ENCODE measurements at regions not wholly inside any gene's neighbourhood (a gene's known extent, or its start where the extent isn't known, plus 50 kb on each side); places are given as distances from the start of the nearest gene placed in this dataset.

DNA sequence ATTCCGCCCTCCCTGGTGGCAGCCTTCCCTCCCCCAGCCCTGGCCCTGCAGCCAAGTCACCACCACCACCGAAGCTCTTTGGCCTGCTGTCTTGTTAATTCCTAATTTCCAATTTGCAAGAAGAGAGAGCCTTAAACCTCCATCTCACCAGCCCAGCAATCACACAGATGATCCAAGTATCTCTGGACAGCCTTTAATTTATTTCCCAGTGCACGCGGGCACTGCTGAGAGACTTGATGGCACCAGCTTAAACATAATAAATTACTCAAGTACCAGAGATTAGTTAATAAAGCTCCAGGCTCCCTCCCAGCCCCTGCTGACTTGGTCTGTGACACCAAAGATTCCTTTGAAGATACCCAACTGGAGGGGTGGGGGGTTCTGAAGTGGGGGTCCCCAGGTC lies 494.7 kb downstream of the BUD13 start:
- Mint-ChIP-seq H3K36me3 (no peaks in the 10 kb centered on the region), H3K27me3 (peaks cover 13 to 24% (median 18%) of the 10 kb centered on the region in 3 donors), H3K4me1 (no peaks in the 10 kb centered on the region), H3K9me3 (peaks cover 0 to 2% (median 0%) of the 10 kb centered on the region in 7 donors), H3K4me3 (no peak overlapping the region), H3K27ac (no peak overlapping the region)
- DNase-seq = no peak
- no peak for ATAC-seq (ENCODE audit: low read depth in 2 of 2)

DNA sequence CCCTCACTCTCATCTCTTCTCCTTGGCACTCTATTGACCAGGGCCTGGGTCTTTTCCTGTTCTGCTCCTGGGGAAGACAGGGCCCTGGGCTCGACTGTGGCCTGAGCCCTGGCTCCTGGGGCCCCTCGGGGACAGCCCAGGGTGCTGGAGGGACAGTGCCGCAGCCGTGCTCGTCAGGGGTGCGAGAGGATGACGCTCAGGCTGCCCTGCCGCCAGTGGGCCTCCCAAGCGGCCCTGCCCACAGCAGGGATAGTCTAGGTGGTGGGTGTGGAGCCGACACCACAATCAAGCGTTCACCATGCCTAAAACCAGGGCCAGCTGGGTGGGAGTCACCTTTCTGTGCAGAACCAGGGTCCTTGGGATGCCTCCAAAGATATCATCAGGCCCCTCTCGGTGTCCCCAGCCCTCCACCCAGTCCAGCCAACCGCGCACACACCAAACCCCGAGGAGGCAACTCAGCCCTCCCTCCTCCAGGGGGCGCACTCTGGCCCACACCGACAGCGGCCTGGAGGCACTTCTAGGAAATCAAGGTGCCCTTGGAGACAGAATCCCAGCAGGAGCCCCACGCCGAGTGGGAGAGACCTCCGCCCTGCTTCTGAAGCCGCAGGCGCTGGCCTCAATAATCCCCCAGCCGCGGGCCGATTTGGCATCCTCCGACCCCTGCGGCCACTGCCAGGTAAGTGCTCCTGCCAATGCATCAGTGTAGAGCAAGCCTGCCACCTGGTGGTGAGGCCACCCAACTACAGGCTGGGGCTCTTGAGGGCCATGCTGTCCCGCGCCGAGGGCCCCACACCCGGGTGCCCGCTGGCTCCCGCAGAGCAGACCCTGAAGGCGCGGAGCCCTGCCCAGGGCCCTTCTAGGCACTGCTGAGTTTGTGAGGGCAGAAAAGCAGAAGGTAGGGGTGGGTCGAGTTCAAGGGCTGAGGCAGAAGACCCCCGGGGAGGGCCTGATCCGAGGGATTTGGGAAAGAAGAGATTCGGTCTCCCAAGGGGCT lies 496.4 kb downstream of the BUD13 start:
- Mint-ChIP-seq H3K36me3 (no peaks in the 10 kb centered on the region), H3K4me3 (no peak overlapping the region), H3K27ac (no peak overlapping the region), H3K4me1 (no peaks in the 10 kb centered on the region), H3K27me3 (peaks cover 13 to 24% (median 18%) of the 10 kb centered on the region in 3 donors), H3K9me3 (peaks cover 0 to 2% (median 0%) of the 10 kb centered on the region in 7 donors)
- DNase-seq (peak; percentile 30), ATAC-seq (ENCODE audit: low read depth in 2 of 2) (peak in 1 of 2 donors; percentile 46)

DNA sequence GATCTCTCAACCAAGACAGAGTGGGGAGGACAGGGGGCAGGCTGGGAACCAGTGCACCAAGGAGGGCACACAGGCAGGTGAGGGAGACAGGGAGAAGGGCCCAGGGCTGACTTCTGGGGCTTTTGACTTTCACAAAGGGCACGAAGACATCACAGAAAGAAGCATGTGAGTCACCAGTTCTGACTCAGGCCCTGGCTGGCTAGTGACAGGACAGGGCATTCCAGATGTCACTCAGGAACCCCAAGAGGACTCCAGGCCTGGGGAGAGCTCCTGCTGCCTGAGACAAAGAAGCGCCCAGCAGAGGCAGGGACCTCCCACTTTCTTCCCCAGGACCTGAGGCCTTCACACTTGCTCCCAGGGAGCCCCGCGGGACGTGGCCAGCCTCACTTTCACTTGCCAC lies 497.2 kb downstream of the BUD13 start:
- H3K4me3 Mint-ChIP-seq = no peak overlapping the region
- H3K4me1 Mint-ChIP-seq = no peaks in the 10 kb centered on the region
- H3K27me3 Mint-ChIP-seq = peaks cover 13 to 24% (median 18%) of the 10 kb centered on the region in 3 donors
- H3K27ac Mint-ChIP-seq = no peak overlapping the region
- DNase-seq (no peak), ATAC-seq (ENCODE audit: low read depth in 2 of 2) (no peak)
- peaks cover 0 to 2% (median 0%) of the 10 kb centered on the region in 7 donors for H3K9me3 Mint-ChIP-seq
- H3K36me3 Mint-ChIP-seq = no peaks in the 10 kb centered on the region

DNA sequence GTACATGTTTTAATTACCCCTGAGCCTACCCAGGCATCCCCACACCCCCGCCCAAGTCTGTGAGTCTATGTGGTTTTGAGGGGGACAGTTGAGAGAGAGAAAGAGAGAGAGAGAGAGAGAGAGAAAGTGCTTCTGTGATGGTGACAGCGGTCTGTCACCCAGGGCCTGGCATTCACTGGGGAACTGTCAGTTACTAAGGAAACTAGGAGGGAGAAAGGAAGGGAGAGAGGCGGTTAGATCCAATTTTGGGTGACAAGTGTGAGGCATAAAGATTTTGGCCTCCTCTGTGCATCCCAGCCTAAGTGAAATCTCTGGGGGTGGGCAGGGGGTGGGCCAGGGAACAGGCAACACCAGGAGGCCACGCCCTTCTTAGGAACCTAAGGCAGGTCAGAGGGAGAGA lies 498.3 kb downstream of the BUD13 start:
- H3K27ac Mint-ChIP-seq = no peak overlapping the region

DNA sequence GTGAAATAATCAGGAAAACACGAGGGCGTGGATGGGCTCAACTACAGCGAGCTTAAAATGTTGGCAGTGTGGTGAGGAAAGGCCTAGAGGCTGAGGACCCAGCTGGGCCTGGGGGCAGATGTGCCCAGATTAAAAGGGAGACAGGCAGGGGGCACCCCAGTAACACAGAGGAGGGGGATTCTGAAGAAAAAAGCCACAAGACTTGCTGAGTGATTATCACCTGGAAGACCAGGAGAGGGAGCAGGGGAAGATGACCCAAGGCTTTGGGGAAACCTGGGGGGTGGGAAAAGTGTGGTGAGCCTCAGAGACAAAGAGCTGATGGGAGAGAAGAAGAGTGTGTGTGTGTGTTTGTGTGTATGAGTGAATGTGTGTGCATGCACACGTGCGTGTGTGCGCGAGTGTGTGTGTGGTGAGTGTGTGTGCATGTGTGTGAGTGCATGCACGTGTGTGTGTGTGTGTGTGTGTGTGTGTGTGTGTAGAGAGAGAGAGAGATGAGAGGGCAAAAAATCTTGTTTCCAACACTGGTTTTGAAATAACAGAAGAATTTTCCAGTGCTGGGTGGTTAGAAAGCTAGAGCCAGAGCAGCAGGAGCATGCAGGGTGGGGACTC lies 500.5 kb downstream of the BUD13 start:
- H3K27ac Mint-ChIP-seq = no peak overlapping the region
- H3K9me3 Mint-ChIP-seq = peaks cover 0 to under 1% (median 0%) of the 10 kb centered on the region in 7 donors
- H3K4me3 Mint-ChIP-seq = no peak overlapping the region
- ATAC-seq (ENCODE audit: low read depth in 2 of 2) = no peak
- DNase-seq = no peak
- peaks cover 0 to 18% (median 17%) of the 10 kb centered on the region in 3 donors for H3K27me3 Mint-ChIP-seq
- no peaks in the 10 kb centered on the region for H3K4me1 Mint-ChIP-seq
- H3K36me3 Mint-ChIP-seq = no peaks in the 10 kb centered on the region

More for the DNA sequence above, 498.3 kb downstream of the BUD13 start:
- Mint-ChIP-seq H3K4me1 (no peaks in the 10 kb centered on the region), H3K4me3 (no peak overlapping the region), H3K9me3 (peaks cover 0 to 2% (median 0%) of the 10 kb centered on the region in 7 donors), H3K27me3 (peaks cover 10 to 24% (median 18%) of the 10 kb centered on the region in 3 donors), H3K36me3 (no peaks in the 10 kb centered on the region)
- DNase-seq (no peak), ATAC-seq (ENCODE audit: low read depth in 2 of 2) (no peak)

DNA sequence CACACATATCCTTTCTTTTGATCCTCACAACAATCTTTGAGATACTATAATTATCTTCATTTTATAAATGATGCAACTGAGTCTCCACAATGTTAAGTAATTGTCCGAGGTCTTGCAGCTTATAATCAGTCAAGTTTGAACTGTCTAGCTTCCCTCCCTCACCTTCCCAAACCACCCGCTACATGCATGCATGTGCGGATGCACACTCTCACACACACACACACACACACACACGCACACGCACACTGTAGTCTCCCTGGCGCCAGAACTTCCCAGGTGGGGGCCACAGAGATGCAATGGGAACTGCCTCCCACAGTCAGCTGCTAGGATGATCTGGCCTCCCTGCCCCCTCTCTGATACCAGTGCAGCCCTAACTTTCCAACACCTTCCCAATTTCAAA lies 501.3 kb downstream of the BUD13 start:
- H3K27ac Mint-ChIP-seq = no peak overlapping the region
- H3K4me3 Mint-ChIP-seq = no peak overlapping the region
- ATAC-seq (ENCODE audit: low read depth in 2 of 2) (no peak), DNase-seq (no peak)
- no peaks in the 10 kb centered on the region for H3K9me3 Mint-ChIP-seq
- H3K36me3 Mint-ChIP-seq = no peaks in the 10 kb centered on the region
- peaks cover 0 to 18% (median 9%) of the 10 kb centered on the region in 3 donors for H3K27me3 Mint-ChIP-seq
- H3K4me1 Mint-ChIP-seq = no peaks in the 10 kb centered on the region

DNA sequence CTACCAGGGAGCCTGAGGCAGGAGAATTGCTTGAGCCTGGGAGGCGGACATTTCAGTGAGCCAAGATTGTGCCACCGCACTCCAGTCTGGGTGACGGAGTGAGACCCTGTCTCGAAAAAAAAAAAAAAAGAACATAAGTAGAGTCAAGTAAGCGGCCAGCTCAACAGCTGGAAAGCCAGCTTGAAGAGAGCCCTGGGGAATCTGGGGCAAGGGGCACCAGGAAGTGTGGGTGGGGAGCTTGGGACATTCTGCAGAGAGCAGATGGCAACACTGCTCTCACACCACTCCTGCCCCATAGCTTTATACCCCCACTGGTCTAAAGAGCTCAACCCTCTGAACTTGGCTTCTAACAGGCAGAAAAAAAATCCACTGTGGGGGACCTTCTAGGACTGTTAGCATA lies 505.6 kb downstream of the BUD13 start:
- ATAC-seq (ENCODE audit: low read depth in 2 of 2) (no peak), DNase-seq (no peak)
- H3K27ac Mint-ChIP-seq = no peak overlapping the region
- H3K4me3 Mint-ChIP-seq = no peak overlapping the region
- H3K4me1 Mint-ChIP-seq = no peaks in the 10 kb centered on the region
- H3K36me3 Mint-ChIP-seq = no peaks in the 10 kb centered on the region
- H3K9me3 Mint-ChIP-seq = peaks cover 0 to 7% (median 0%) of the 10 kb centered on the region in 7 donors
- peaks cover 5 to 15% (median 6%) of the 10 kb centered on the region in 3 donors for H3K27me3 Mint-ChIP-seq

DNA sequence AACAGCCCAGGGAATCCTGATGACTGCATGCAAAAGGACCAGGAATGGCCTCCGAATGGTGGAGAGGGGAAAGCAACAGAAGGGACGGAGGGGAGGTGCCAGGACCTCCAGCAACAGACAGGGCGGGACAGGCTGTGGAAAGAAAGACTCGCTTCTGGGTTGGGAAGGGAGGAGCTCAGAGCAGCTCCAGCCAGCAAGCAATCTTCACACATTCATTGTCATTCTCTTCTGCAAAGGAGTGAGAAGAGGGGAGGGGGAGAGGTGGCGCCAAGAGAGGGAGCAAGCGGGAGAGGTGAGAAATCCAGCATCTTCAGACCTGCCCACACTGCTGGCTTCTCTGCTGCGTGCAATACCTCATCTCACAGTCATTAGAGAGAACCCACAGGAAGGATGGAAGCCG lies 509.0 kb downstream of the BUD13 start:
- ATAC-seq (ENCODE audit: low read depth in 2 of 2) = no peak
- DNase-seq = no peak
- Mint-ChIP-seq H3K4me1 (no peaks in the 10 kb centered on the region), H3K4me3 (no peak overlapping the region), H3K9me3 (peaks cover 0 to 7% (median 2%) of the 10 kb centered on the region in 7 donors), H3K27me3 (peaks cover 9 to 21% (median 11%) of the 10 kb centered on the region in 3 donors), H3K36me3 (no peaks in the 10 kb centered on the region), H3K27ac (peak overlapping the region in 1 of 6 donors; percentile 28)

DNA sequence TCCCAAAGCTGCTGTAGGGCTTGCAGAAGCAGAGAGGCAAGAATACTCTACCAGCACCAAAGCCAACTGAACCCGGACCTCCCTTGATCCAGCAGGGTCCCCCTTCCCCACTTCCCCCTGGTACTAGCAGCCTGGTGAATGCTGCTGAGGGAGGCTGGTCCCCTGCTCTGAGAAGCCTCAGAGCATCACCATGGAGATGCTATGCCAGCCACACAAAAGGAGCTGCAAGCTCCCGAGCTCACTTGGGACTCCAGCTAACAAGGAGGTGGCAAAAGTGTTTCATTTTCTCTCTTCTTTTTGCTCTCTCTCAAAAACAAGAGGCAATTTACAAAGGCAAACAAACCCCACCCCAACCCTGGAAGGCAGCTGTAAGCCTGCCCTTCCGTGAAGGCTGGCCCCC lies 509.8 kb downstream of the BUD13 start:
- Mint-ChIP-seq H3K27ac (no peak overlapping the region), H3K27me3 (peaks cover 9 to 21% (median 11%) of the 10 kb centered on the region in 3 donors), H3K4me3 (no peak overlapping the region), H3K4me1 (no peaks in the 10 kb centered on the region), H3K36me3 (no peaks in the 10 kb centered on the region), H3K9me3 (peaks cover 0 to 7% (median 2%) of the 10 kb centered on the region in 7 donors)
- ATAC-seq (ENCODE audit: low read depth in 2 of 2) (no peak), DNase-seq (no peak)

DNA sequence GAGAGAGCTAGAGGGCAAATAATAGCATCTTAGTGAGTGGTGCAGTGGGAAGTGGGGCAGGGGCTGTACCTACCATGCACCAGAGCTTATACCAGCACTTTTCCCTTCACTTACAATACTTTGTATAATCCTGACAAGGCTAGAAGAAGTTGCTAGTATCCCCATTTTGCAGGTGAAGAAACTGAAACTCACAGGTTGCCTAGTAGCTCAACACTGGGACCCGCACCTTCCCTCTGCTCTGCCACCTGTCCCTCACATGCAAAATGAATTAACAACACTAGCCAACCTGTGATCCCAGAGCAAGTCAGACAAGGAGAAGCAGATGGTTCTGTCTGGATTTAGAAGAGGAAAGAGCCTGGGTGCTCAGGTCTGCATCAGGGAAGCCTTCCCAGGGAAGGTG lies 510.4 kb downstream of the BUD13 start:
- H3K27ac Mint-ChIP-seq = no peak overlapping the region
- DNase-seq = no peak
- ATAC-seq (ENCODE audit: low read depth in 2 of 2) = no peak
- peaks cover 9 to 21% (median 11%) of the 10 kb centered on the region in 3 donors for H3K27me3 Mint-ChIP-seq
- no peaks in the 10 kb centered on the region for H3K36me3 Mint-ChIP-seq
- H3K4me1 Mint-ChIP-seq = no peaks in the 10 kb centered on the region
- peaks cover 0 to 7% (median 2%) of the 10 kb centered on the region in 7 donors for H3K9me3 Mint-ChIP-seq
- no peak overlapping the region for H3K4me3 Mint-ChIP-seq

DNA sequence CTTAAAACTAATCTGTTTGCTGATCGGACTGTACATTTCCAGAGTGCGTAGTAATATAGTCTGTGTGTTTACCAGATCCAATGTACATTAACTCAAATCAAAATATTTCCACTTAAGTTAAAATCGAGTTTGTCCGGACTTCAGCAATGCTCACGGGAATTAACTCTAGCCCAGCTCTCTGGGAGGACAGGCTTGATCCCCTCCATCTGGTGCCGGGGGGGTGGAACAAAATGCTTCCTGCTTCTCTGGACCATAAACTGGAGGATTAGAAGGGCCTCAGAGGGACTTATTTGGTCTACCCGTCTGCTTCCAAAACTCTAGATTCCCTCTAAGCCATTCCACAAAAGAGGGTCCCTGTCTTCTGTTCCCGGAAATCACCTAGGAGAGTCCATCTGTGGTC lies 511.2 kb downstream of the BUD13 start:
- DNase-seq (no peak), ATAC-seq (ENCODE audit: low read depth in 2 of 2) (no peak)
- Mint-ChIP-seq H3K36me3 (no peaks in the 10 kb centered on the region), H3K27ac (no peak overlapping the region), H3K27me3 (peaks cover 9 to 21% (median 11%) of the 10 kb centered on the region in 3 donors), H3K9me3 (peaks cover 0 to 7% (median 2%) of the 10 kb centered on the region in 7 donors), H3K4me3 (no peak overlapping the region), H3K4me1 (no peaks in the 10 kb centered on the region)

DNA sequence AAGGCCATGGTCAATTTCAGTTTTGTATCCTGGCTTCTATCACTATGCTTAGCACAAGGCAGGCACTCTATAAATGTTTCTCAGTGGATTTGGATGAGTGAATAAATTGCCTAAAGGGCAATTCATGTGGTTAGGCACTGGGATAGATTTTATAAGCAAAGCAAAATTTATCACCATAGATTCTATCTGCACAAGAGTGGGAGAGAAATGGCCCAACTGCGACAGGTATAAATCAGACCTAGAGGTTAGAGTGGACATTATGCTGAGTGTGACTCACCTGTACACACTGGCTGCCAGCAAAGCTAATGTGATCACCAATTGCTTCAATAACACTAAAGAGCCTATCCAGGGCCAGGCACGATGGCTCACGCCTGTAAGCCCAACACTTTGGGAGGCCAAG lies 514.0 kb downstream of the BUD13 start:
- H3K4me3 Mint-ChIP-seq = no peak overlapping the region
- H3K4me1 Mint-ChIP-seq = no peaks in the 10 kb centered on the region
- H3K27me3 Mint-ChIP-seq = peaks cover 5 to 19% (median 9%) of the 10 kb centered on the region in 3 donors
- H3K36me3 Mint-ChIP-seq = no peaks in the 10 kb centered on the region
- ATAC-seq (ENCODE audit: low read depth in 2 of 2) (no peak), DNase-seq (no peak)
- H3K27ac Mint-ChIP-seq = no peak overlapping the region
- peaks cover 0 to 5% (median 0%) of the 10 kb centered on the region in 7 donors for H3K9me3 Mint-ChIP-seq

DNA sequence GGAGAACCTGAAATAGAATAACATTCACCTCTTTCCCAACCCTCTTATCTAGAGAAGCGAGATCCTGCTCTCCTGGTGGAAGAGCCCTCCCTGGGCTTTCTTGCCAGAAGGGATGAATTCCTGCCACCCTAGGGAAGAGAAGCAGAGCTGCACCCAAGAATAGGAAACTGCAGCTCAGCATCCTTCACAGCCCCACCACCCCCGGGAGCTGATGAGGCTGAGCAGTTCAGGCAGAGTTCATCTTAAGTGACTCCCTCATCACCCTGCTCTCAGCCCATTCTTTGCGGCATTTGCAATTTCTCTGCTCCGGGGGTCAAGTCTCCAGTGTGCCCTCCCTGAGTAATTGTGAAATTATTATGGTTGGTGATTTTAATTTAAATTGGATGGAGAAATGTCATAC lies 514.9 kb downstream of the BUD13 start:
- H3K4me1 Mint-ChIP-seq = no peaks in the 10 kb centered on the region
- no peak for ATAC-seq (ENCODE audit: low read depth in 2 of 2)
- H3K27ac Mint-ChIP-seq = no peak overlapping the region
- no peaks in the 10 kb centered on the region for H3K36me3 Mint-ChIP-seq
- peaks cover 0 to 5% (median 0%) of the 10 kb centered on the region in 7 donors for H3K9me3 Mint-ChIP-seq
- no peak for DNase-seq
- peak overlapping the region in 1 of 8 donors; percentile 67 for H3K4me3 Mint-ChIP-seq
- peaks cover 5 to 13% (median 9%) of the 10 kb centered on the region in 3 donors for H3K27me3 Mint-ChIP-seq
